ENCODE measurements at regions not wholly inside any gene's neighbourhood (a gene's known extent, or its start where the extent isn't known, plus 50 kb on each side); places are given as distances from the start of the nearest gene placed in this dataset.

DNA sequence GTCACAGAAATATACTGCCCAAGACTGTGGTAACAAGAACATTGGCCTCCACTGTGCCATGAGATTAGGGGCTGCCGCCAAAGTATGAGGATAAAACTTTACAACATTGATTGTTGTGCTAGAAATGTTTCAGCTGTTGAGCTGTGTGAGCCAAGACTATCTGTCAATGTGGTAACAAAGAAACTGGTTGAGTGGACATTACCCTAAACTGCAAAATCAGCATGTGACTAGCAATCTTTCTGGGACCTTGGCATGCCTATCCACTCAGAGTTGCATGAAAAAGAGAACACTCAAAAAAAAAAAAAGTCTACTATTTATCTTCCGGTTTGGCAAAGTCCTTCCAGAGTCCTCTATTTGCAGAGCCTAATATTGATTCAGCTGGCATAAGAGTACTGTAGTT, 605.6 kb upstream of the CNTNAP2 start:
- Histone ChIP-seq H3K79me1 (ENCODE audit: low read depth, low read length) (no peaks in the 10 kb centered on the region), H3K14ac (ENCODE audit: insufficient read length) (no peak overlapping the region), H3K18ac (ENCODE audit: extremely low read depth, low read length) (no peak overlapping the region), H2BK15ac (ENCODE audit: low read length) (no peak overlapping the region), H3K27me3 (replicated peaks in 1 of 4; ENCODE audit: control insufficient read depth in 3 of 4, extremely low read depth in 1 of 4, insufficient read depth in 3 of 4, low read length in 3 of 4) (no peaks in the 10 kb centered on the region), H2AK5ac (ENCODE audit: low read depth, low read length) (no peak overlapping the region), H3K36me3 (ENCODE audit: control insufficient read depth in 2 of 4, insufficient read depth in 4 of 4, low read length in 3 of 4) (no peaks in the 10 kb centered on the region), H3K9ac (replicated peaks in 1 of 4; ENCODE audit: extremely low read depth in 1 of 4, low read depth in 3 of 4, low read length in 3 of 4) (no peak overlapping the region), H3K4ac (replicated peaks; ENCODE audit: insufficient read length, low read depth, low read length) (no peak overlapping the region), H3K56ac (replicated peaks; ENCODE audit: insufficient read length, low read depth, low read length) (no peak overlapping the region), H2BK120ac (replicated peaks; ENCODE audit: low read depth, low read length) (no peak overlapping the region), H4K8ac (ENCODE audit: extremely low read depth, insufficient read depth, low read length) (no peak overlapping the region), H2BK5ac (ENCODE audit: low read depth, low read length) (no peak overlapping the region), H3K4me2 (ENCODE audit: insufficient read depth in 1 of 2, low read depth in 2 of 2, low read length in 2 of 2) (no peak overlapping the region), H3K27ac (ENCODE audit: low read depth, low read length) (no peak overlapping the region), H2BK20ac (ENCODE audit: low read length) (no peak overlapping the region), H4K20me1 (replicated peaks in 1 of 2; ENCODE audit: control insufficient read depth in 1 of 2, insufficient read depth in 2 of 2, low read length in 2 of 2) (no peaks in the 10 kb centered on the region), H4K5ac (ENCODE audit: insufficient read length, low read depth, low read length) (no peak overlapping the region), H2BK12ac (ENCODE audit: low read depth, low read length) (no peak overlapping the region), H2AFZ (ENCODE audit: low read length) (no peak overlapping the region), H3K79me2 (ENCODE audit: control insufficient read depth in 1 of 2, insufficient read depth in 2 of 2, low read length in 2 of 2) (no peaks in the 10 kb centered on the region), H3K9me3 (ENCODE audit: insufficient read depth in 2 of 2, low read depth in 1 of 2, low read length in 1 of 2) (peaks cover 0 to 6% of the 10 kb centered on the region in 2 experiments; a peak in 1 of 4 replicates), H3K23ac (ENCODE audit: insufficient read length) (no peak overlapping the region), H4K91ac (replicated peaks; ENCODE audit: insufficient read length, low read length) (no peak overlapping the region), H3K23me2 (ENCODE audit: low read depth, low read length) (no peaks in the 10 kb centered on the region), H3K4me3 (ENCODE audit: extremely low read depth in 1 of 4, insufficient read depth in 2 of 4, low read depth in 3 of 4, low read length in 4 of 4) (no peak overlapping the region), H3K4me1 (replicated peaks in 1 of 4; ENCODE audit: control insufficient read depth in 3 of 4, insufficient read depth in 4 of 4, low read length in 3 of 4) (no peaks in the 10 kb centered on the region)
- no peak for FAIRE-seq
- POLR2A ChIA-PET (ENCODE audit: partially characterized antibody): no interaction called here
- TF ChIP-seq POLR2AphosphoS5 (IDR thresholded peaks at IDR 0.05; ENCODE audit: low read depth, low read length): no peak
- TF ChIP-seq CBX8 (IDR thresholded peaks at IDR 0.05; ENCODE audit: borderline replicate concordance, low read depth, low read length): no peak
- TF ChIP-seq SP2 (IDR thresholded peaks at IDR 0.05; ENCODE audit: low read length): no peak
- CTCF ChIA-PET (ENCODE audit: partially characterized antibody): interaction anchor here (0.6 kb wide), 1 partner anchor 44 kb away, joined by 3 read pairs; no protein-coding TSS in a partner anchor
- no peak for DNase-seq (ENCODE audit: low read depth in 1 of 2, low spot score in 2 of 2)
- WGBS, 2 experiments (ENCODE audit: extremely low coverage in 1 of 2, insufficient coverage in 1 of 2, insufficient read length in 1 of 2, insufficient replicate concordance in 2 of 2, low coverage in 1 of 2, low lambda C conversion rate in 2 of 2, missing lambda C conversion rate in 1 of 2): 97% methylated on average over 2 of the region's 2 CpGs; no CpG with 5 or more reads in 1 of the 2 experiments
